ENCODE measurements at regions not wholly inside any gene's neighbourhood (a gene's known extent, or its start where the extent isn't known, plus 50 kb on each side); places are given as distances from the start of the nearest gene placed in this dataset.
A peak's percentile ranks its signal among the peaks of the same experiment; 100 is the strongest.
"Not testable (repeated sequence)": the region's sequence is repeated elsewhere in the genome, so short reads cannot be mapped to it uniquely, and the experiment has no call there.

GRCh38 chr17:30706004-30706403 is 118.5 kb downstream of the CRLF3 start:
- not testable (repeated sequence) for H3K9me3 ChIP-seq (ENCODE audit: control insufficient read depth, low read length); H3K36me3 ChIP-seq (ENCODE audit: control insufficient read depth in 1 of 2, insufficient read depth in 2 of 2, low read depth in 1 of 2, low read length in 2 of 2); H2BK12ac ChIP-seq (ENCODE audit: low read length in 2 of 2); H3K18ac ChIP-seq (ENCODE audit: low read depth in 1 of 2, low read length in 2 of 2); H2AFZ ChIP-seq (ENCODE audit: low read depth, low read length); H2AK5ac ChIP-seq (ENCODE audit: low read length, severe bottlenecking); H4K91ac ChIP-seq (ENCODE audit: low read length); H3K79me1 ChIP-seq (replicated peaks; ENCODE audit: low read length, poor library complexity, severe bottlenecking); H3K4me2 ChIP-seq (ENCODE audit: low read length, poor library complexity, severe bottlenecking); H2BK120ac ChIP-seq (ENCODE audit: low read depth, low read length); H4K8ac ChIP-seq (ENCODE audit: low read length); DNase-seq; H3K9ac ChIP-seq (ENCODE audit: low read length); H3K27ac ChIP-seq (ENCODE audit: low read length, poor library complexity, severe bottlenecking); H2BK5ac ChIP-seq (ENCODE audit: low read depth, low read length, poor library complexity, severe bottlenecking); H3K23ac ChIP-seq (ENCODE audit: low read length in 2 of 2); H3K4ac ChIP-seq (ENCODE audit: low read depth in 1 of 2, low read length in 2 of 2); H3K14ac ChIP-seq (ENCODE audit: low read length in 2 of 2)
- H3K4me3 ChIP-seq (ENCODE audit: insufficient read depth in 1 of 2, low read depth in 1 of 2, low read length in 2 of 2) = peak overlapping the region in 1 of 2 experiments; percentile 29
- peaks cover 14% of the 10 kb centered on the region for H3K4me1 ChIP-seq (ENCODE audit: control insufficient read depth, insufficient read depth, low read depth, low read length)
- peaks cover 0 to 21% of the 10 kb centered on the region in 2 experiments for H3K27me3 ChIP-seq (ENCODE audit: control insufficient read depth in 1 of 2, insufficient read depth in 1 of 2, low read length in 2 of 2)
- WGBS = 69% methylated on average over 39 of the region's 41 CpGs
- H2BK15ac ChIP-seq (ENCODE audit: low read depth, poor library complexity, severe bottlenecking) = peak overlapping the region; percentile 90

- peaks cover 7% of the 10 kb centered on the region for H3K4me1 ChIP-seq (ENCODE audit: control insufficient read depth, insufficient read depth, low read depth, low read length)
- H2BK120ac ChIP-seq (ENCODE audit: low read depth, low read length) = no peak overlapping the region
- H2BK15ac ChIP-seq (ENCODE audit: low read depth, poor library complexity, severe bottlenecking) = no peak overlapping the region
- no peak overlapping the region for H3K27ac ChIP-seq (ENCODE audit: low read length, poor library complexity, severe bottlenecking)
- H3K79me1 ChIP-seq (replicated peaks; ENCODE audit: low read length, poor library complexity, severe bottlenecking) = peaks cover 7% of the 10 kb centered on the region
- H3K23ac ChIP-seq (ENCODE audit: low read length in 2 of 2) = no peak overlapping the region
- no peak overlapping the region for H3K18ac ChIP-seq (ENCODE audit: low read depth in 1 of 2, low read length in 2 of 2)
- H3K36me3 ChIP-seq (ENCODE audit: control insufficient read depth in 1 of 2, insufficient read depth in 2 of 2, low read depth in 1 of 2, low read length in 2 of 2) = peaks cover 0 to 9% of the 10 kb centered on the region in 2 experiments
- no peak overlapping the region for H3K4me3 ChIP-seq (ENCODE audit: insufficient read depth in 1 of 2, low read depth in 1 of 2, low read length in 2 of 2)
- DNase-seq = no peak
- H3K27me3 ChIP-seq (ENCODE audit: control insufficient read depth in 1 of 2, insufficient read depth in 1 of 2, low read length in 2 of 2) = peaks cover 0 to 16% of the 10 kb centered on the region in 2 experiments
- 81% methylated on average over 7 of the region's 7 CpGs for WGBS
- H2BK12ac ChIP-seq (ENCODE audit: low read length in 2 of 2) = no peak overlapping the region
- H3K9ac ChIP-seq (ENCODE audit: low read length) = no peak overlapping the region
- H4K91ac ChIP-seq (ENCODE audit: low read length) = no peak overlapping the region
- H3K14ac ChIP-seq (ENCODE audit: low read length in 2 of 2) = no peak overlapping the region
- no peaks in the 10 kb centered on the region for H3K9me3 ChIP-seq (ENCODE audit: control insufficient read depth, low read length)
- H3K4me2 ChIP-seq (ENCODE audit: low read length, poor library complexity, severe bottlenecking) = no peak overlapping the region
- no peak overlapping the region for H2AFZ ChIP-seq (ENCODE audit: low read depth, low read length)
- H4K8ac ChIP-seq (ENCODE audit: low read length) = no peak overlapping the region
- H3K4ac ChIP-seq (ENCODE audit: low read depth in 1 of 2, low read length in 2 of 2) = no peak overlapping the region
- H2BK5ac ChIP-seq (ENCODE audit: low read depth, low read length, poor library complexity, severe bottlenecking) = no peak overlapping the region
- peak overlapping the region; percentile 73 for H2AK5ac ChIP-seq (ENCODE audit: low read length, severe bottlenecking)
Measured at GRCh38 chr17:30701498-30701989, 122.9 kb downstream of the CRLF3 start.

GRCh38 chr17:30700833-30701232 is 123.7 kb downstream of the CRLF3 start:
- not testable (repeated sequence) for H4K91ac ChIP-seq (ENCODE audit: low read length); H3K9me3 ChIP-seq (ENCODE audit: control insufficient read depth, low read length)

GRCh38 chr17:30697619-30698460 is 126.7 kb downstream of the CRLF3 start:
- H3K27ac ChIP-seq (ENCODE audit: low read length, poor library complexity, severe bottlenecking); H3K14ac ChIP-seq (ENCODE audit: low read length in 2 of 2); H3K36me3 ChIP-seq (ENCODE audit: control insufficient read depth in 1 of 2, insufficient read depth in 2 of 2, low read depth in 1 of 2, low read length in 2 of 2); H2AK5ac ChIP-seq (ENCODE audit: low read length, severe bottlenecking); H4K91ac ChIP-seq (ENCODE audit: low read length); H3K9me3 ChIP-seq (ENCODE audit: control insufficient read depth, low read length); H2AFZ ChIP-seq (ENCODE audit: low read depth, low read length); H4K8ac ChIP-seq (ENCODE audit: low read length); H2BK120ac ChIP-seq (ENCODE audit: low read depth, low read length); H3K27me3 ChIP-seq (ENCODE audit: control insufficient read depth in 1 of 2, insufficient read depth in 1 of 2, low read length in 2 of 2); H3K18ac ChIP-seq (ENCODE audit: low read depth in 1 of 2, low read length in 2 of 2); H2BK15ac ChIP-seq (ENCODE audit: low read depth, poor library complexity, severe bottlenecking); H3K23ac ChIP-seq (ENCODE audit: low read length in 2 of 2); H3K4me2 ChIP-seq (ENCODE audit: low read length, poor library complexity, severe bottlenecking); H3K79me1 ChIP-seq (replicated peaks; ENCODE audit: low read length, poor library complexity, severe bottlenecking); H2BK5ac ChIP-seq (ENCODE audit: low read depth, low read length, poor library complexity, severe bottlenecking); H3K4ac ChIP-seq (ENCODE audit: low read depth in 1 of 2, low read length in 2 of 2); H3K4me1 ChIP-seq (ENCODE audit: control insufficient read depth, insufficient read depth, low read depth, low read length); H2BK12ac ChIP-seq (ENCODE audit: low read length in 2 of 2): not testable (repeated sequence)
- H3K9ac ChIP-seq (ENCODE audit: low read length) = peak overlapping the region; percentile 70
- H3K4me3 ChIP-seq (ENCODE audit: insufficient read depth in 1 of 2, low read depth in 1 of 2, low read length in 2 of 2) = peak overlapping the region in 1 of 2 experiments; percentile 73
- 2% methylated on average over 20 of the region's 32 CpGs for WGBS
- DNase-seq = peak; percentile 63

More at GRCh38 chr17:30700833-30701232, 123.7 kb downstream of the CRLF3 start:
- H3K4me3 ChIP-seq (ENCODE audit: insufficient read depth in 1 of 2, low read depth in 1 of 2, low read length in 2 of 2); H3K23ac ChIP-seq (ENCODE audit: low read length in 2 of 2); H2BK120ac ChIP-seq (ENCODE audit: low read depth, low read length); H3K4ac ChIP-seq (ENCODE audit: low read depth in 1 of 2, low read length in 2 of 2); H4K8ac ChIP-seq (ENCODE audit: low read length); H3K79me1 ChIP-seq (replicated peaks; ENCODE audit: low read length, poor library complexity, severe bottlenecking); H2BK15ac ChIP-seq (ENCODE audit: low read depth, poor library complexity, severe bottlenecking); H2BK12ac ChIP-seq (ENCODE audit: low read length in 2 of 2); H2BK5ac ChIP-seq (ENCODE audit: low read depth, low read length, poor library complexity, severe bottlenecking); H3K4me1 ChIP-seq (ENCODE audit: control insufficient read depth, insufficient read depth, low read depth, low read length); H3K36me3 ChIP-seq (ENCODE audit: control insufficient read depth in 1 of 2, insufficient read depth in 2 of 2, low read depth in 1 of 2, low read length in 2 of 2); H3K4me2 ChIP-seq (ENCODE audit: low read length, poor library complexity, severe bottlenecking); H3K18ac ChIP-seq (ENCODE audit: low read depth in 1 of 2, low read length in 2 of 2); H2AFZ ChIP-seq (ENCODE audit: low read depth, low read length); DNase-seq; H3K14ac ChIP-seq (ENCODE audit: low read length in 2 of 2); H3K9ac ChIP-seq (ENCODE audit: low read length): not testable (repeated sequence)
- Histone ChIP-seq H2AK5ac (ENCODE audit: low read length, severe bottlenecking) (peak overlapping the region; percentile 73), H3K27ac (ENCODE audit: low read length, poor library complexity, severe bottlenecking) (peak overlapping the region; percentile 51), H3K27me3 (ENCODE audit: control insufficient read depth in 1 of 2, insufficient read depth in 1 of 2, low read length in 2 of 2) (peaks cover 0 to 10% of the 10 kb centered on the region in 2 experiments)
- WGBS = 82% methylated on average over 9 of the region's 11 CpGs

Data from mesenchymal stem cell (in vitro differentiated cells and primary cell).